ENCODE measurements at regions not wholly inside any gene's neighbourhood (a gene's known extent, or its start where the extent isn't known, plus 50 kb on each side); places are given as distances from the start of the nearest gene placed in this dataset.
"Not testable (repeated sequence)": the region's sequence is repeated elsewhere in the genome, so short reads cannot be mapped to it uniquely, and the experiment has no call there.

DNA sequence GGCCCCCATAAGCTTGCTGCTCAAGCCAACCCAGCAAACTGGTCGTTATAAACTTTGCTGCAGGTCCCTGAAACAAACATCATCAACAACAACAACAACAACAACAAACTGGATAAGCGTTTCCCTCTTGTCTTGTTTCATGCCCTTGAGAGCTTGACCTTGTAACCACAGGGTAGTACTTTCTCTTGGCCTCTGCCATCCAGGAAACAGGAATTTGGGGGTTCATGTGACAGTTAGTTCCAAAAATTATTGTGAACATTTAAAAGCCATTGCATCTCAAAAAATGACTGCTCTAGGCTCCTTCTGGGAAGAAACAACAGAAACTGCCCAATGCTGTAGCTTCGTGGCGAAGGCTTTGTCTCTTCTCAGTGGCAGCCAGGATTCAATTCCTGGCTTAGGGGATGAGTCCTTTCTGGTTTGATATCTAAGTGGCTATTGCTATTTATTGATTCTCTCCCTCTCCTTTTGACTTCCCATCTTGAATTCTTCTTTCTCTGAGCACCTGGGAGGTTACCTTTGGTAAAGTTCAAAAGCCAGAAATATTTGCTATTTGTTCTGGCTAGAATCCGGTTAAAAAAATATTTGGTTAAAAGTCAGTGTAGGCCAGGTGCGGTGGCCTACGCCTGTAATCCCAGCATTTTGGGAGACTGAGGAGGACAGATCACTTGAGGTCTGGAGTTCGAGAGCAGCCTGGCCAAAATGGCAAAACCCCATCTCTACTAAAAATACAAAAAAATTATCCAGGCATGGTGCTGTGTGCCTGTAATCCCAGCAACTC is 52.0 kb upstream of the CPM start:
- no peak for DNase-seq (ENCODE audit: low read depth in 2 of 2)

DNA sequence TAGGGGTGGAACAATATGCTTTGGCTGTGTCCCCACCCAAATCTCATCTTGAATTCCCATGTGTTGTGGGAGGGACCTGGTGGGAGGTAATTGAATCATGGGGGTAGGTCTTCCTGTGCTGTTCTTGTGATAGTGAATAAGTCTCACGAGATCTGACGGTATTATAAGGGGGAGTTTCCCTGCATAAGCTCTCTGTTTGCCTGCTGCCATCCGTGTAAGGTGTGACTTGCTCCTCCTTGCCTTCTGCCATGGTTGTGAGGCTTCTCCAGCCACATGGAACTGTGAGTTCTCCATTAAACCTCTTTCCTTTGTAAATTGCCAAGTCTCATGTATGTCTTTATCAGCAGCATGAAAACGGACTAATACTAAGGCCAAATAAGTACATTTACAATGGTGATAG is 64.6 kb upstream of the CPM start:
- DNase-seq (ENCODE audit: low read depth in 2 of 2), result not testable (repeated sequence)

DNA sequence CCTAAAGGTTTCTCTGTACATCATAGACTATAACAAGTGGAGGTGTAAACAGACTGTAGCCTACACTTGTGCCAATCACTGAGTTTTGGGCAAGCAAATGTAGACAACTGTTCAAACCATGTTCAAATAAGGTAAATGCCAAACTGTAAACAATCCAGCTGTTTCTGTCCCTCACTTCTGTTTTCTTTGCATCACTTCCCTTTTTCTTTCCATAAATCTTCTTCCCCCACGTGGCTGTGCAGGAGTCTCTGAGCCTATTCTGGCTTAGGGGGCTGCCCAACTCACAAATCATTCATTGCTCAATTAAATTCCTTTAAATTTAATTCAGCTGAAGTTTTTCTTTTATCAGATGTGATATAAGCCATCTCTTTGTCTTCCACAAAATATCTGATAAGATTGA is 65.1 kb upstream of the CPM start:
- no peak for DNase-seq (ENCODE audit: low read depth in 2 of 2)

DNA sequence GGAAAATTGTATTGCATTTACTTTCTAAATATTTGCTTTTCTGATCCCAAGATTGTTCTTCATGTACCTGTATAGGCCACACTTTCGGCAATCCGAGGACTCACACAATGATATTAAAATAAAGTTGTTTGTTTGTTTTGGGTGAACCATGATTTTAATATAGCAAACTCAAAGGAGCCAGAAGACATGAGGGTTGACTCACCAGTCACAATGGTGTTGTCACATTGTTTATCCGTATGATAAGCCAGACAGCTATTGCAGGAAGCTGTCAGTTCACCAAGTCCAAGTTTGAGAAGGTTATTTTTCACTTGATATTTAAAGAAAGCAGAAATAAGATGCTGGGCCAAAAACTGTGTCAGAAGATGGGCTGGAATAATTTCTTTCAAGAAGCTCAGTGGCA is 67.1 kb upstream of the CPM start:
- DNase-seq (ENCODE audit: low read depth in 2 of 2), result no peak

DNA sequence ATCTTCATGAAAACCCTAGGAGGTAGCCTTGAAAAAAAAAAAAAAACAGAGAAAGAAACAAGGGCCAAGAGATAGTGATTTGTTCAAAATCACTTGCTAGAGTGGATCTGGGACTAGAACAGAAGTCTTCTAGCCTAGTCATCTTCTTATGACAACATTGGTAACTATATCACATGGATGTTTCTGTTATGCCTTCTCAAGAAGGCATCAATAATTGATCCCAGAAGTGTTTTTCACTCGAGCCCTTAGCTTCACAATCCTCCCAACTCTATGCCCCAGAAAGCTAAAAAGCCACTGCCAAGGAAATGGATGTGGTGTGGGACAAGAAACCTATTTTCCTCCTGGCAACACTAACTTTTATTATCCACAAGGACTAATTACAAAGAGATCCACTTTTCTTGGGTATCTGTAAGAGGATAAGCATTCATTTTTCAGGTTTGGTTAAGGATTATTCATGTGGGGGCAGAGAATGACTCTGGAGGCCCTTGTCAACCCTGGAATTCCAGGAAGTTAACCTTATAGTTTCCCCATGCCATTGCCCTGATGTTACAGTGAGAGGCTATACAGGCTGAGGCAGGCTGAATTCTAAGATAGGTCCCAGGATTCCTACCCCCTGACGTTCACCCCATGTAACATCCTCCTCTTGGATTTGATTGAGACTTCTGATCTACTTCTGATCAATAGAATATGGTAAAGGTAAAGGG is 67.7 kb upstream of the CPM start:
- DNase-seq (ENCODE audit: low read depth in 2 of 2), result no peak

DNA sequence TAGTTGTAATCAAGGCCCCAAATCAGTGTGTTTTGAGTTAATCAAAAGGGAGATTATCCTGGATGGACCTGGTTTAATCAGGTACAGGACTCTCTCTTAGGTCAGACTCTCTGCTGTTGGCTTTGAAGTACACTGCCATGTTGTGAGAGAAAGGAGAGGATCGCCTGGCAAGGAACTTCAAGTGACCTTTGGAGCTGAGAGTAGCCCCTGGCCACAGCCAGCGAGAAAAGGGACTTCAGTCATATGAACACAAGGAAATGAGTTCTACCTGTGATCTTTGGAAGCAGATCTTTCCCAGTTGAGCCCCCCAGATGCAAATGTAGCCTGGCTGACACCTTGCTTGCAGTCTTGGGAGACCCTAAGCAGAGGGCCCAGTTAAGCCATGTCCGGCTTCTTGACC is 68.3 kb upstream of the CPM start:
- no peak for DNase-seq (ENCODE audit: low read depth in 2 of 2)

DNA sequence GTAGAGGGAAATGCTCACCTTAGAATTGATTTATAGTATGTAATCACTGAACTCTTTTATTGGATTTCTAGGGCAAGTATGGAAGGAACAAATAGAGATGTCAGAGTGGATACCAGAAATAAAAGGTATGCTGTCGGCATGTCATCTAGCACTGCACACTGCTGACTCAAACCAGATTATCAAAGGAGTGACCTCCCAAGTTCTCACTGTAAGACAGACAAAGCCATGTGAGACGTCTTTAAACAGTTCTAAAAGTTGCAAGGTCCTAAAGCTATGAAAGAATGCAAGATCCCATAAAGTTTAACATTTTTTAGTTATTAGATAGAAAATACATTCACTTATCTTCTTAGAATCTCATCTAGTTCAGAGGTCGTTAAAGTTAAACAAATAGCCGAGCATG is 70.0 kb upstream of the CPM start:
- DNase-seq (ENCODE audit: low read depth in 2 of 2), result no peak

DNA sequence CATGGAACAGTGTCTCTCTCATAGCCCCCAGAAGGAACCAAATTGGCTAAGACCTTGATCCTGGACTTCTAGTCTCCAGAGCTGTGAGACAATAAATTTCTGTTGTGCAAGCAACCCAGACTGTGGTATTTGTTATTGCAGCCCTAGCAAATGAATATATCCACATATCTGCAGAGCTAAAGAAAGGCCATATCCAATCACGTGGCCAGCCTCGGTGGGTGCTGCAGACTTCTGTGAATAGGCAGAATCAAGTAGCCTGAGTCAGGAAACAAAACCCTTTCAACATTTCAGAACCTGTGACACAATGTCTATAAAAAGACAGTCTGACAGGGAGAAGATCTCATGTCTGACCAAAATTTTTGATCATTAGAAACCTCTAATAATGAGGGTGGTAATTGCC is 71.0 kb upstream of the CPM start:
- DNase-seq (ENCODE audit: low read depth in 2 of 2), result no peak

DNA sequence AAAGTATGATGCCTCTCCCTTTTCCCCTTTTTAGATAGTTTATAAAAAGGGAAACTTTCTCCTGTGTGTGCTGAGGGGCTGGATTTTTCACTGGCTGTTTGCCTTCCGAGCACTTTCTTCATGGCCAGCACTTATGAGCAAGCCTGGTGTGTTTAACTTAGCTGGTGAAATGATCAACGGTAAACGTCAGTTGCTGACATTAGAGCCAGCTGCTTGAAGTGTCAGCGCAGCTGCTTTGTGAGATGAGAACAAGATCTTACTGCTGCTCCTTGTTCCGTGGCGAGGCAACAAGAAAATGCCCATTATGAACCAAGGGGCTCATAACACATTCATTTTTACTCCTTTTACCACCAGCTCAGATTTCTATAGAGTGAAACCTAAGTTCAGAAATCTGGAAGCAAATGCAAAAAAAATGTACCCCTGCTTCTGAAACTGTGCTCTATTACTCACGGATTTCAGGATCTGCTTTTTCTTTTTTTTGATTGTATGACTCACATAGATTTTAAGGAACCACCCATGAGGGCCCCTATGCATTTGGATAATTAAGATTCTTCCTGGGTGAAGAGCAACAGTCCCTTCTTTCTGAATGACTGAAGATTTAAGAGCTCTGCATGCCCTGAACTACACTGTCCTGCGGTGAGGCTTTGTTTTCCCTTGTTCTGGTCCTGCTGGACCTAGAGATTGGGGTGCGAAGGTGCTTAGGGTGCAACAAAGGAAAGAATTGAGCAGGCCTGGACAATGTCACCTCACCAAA is 74.3 kb upstream of the CPM start:
- DNase-seq (ENCODE audit: low read depth in 2 of 2), result no peak

DNA sequence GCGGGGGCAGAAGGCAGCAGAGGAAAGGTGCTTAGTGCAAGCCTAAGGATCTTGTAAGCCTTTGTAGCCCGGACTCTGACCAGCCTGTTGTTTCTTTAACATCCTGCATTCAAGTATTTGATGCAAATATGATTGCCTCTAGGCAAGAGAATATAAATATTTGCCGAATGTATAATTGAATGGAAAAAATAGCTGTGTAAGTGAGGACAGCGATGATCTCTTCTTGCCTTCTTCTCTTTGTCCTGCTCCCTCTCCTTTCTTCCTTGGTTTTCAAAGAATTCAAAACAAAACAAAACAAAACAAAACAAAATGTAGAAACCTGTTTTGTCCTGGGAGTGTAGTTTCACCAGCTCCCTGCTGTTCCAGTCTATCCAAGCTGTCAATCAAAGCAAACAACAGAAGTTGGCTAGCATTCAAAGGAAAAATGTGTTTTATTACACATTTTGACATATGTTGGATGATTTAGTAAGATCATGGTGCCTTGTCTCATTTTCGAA is 74.9 kb upstream of the CPM start:
- no peak for DNase-seq (ENCODE audit: low read depth in 2 of 2)

DNA sequence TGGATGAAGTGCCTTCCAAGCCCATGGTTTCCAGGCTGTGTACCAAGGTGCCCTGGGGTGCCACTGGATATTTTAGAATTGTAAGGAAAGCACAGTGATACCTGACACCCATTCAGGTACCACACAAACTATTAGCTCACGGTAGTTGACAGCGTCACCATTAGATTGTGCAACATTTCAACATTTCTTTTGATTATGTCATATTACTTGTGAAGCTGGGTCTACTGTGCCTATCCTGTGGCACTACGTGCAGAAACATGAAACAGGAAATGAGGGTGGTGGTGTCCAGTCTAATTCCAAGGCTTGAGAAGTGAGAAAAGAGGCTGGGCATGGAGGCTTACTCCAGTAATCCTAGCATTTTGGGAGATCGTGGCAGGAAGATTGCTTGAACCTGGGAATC is 75.5 kb upstream of the CPM start:
- DNase-seq (ENCODE audit: low read depth in 2 of 2), result no peak

DNA sequence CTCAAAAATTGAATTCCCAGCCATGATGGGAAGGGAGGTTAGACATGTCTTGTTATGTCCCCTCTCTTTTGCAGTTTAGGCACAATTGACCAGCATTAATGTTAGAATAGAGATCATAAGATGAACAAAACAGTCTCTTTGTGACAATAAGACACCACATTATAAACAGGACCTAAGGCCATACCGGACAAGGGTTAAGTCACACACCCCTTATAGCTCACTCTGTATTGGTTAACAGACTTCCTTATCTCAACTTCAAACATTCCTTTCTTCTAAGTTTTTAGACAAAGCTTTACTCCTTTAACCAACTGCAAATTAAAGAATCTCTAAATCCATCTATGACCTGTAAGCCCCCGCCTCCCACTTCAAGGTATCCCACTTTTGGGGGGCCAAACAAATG is 81.1 kb upstream of the CPM start:
- no peak for DNase-seq (ENCODE audit: low read depth in 2 of 2)

DNA sequence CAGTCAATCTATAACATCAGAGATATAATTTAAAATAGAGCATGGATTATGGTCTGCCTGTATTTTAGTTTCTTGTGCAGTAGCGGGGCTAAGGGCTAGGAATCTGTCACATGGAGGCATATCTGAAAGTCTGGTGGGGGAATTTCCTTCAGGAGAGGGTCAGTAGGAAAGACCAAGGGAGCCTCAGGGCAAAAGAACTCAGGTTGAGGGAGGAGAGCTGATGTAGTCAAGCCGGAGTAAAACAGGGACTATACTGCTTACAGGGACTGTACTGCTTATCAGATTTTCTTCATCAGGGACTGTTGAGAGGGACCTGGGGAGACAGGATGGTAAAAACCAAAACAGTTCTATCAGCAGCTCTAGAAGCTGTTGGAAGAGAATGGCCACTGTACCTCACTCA is 82.0 kb upstream of the CPM start:
- no peak for DNase-seq (ENCODE audit: low read depth in 2 of 2)

DNA sequence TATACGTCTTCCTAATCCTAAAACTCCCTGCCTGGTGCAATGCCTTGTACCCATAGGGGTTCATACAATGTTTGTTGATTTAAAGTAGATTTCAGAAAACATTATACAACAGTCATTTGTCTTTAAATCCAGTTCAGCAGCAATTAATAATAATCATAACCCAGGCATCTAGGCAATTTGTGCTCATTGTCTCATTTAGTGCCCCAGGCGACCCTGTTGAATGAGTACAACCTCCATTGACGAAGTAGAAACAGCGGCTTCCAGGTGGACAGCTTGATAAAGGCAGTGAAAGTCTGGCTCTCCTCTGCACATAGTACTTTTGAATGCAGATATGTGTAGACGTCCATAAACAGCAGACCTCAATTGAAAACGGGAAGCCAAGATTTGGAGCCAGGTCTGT is 82.9 kb upstream of the CPM start:
- no peak for DNase-seq (ENCODE audit: low read depth in 2 of 2)

DNA sequence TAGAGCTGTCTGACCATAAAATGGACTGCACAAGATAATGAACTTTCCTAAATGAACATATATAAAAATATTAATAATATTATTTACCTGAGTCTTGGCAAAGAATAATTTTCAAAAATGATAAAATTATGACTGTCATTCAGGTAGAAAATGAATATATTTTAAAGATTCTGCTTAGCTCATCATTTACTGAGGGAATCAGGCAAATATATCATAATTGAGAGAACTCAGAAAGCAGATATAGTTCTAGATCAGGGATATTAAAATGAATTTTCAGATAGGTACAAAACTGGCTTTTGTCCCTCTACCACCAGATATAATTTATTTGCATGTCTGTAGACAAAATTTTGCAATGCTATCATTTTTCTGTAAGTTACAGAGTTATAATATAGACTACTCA is 86.1 kb upstream of the CPM start:
- no peak for DNase-seq (ENCODE audit: low read depth in 2 of 2)

DNA sequence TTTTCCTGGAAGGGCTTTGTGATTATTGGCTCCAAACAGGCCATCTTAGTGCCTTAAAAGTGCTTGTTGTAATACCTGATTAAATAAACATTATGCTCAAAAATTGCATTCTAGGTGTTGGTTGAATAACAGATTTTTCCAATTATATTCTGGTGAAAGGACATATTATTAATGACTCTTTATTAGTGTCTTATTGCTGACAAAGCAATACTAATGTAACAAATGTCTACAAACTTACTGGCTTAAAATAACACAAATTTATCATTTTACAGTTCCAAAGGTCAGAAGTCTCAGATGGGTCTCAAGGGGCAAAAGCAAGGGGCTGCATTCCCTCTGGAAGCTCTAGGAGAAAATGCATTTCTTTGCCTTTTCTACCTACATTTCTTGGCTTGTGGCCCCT is 86.9 kb upstream of the CPM start:
- no peak for DNase-seq (ENCODE audit: low read depth in 2 of 2)

DNA sequence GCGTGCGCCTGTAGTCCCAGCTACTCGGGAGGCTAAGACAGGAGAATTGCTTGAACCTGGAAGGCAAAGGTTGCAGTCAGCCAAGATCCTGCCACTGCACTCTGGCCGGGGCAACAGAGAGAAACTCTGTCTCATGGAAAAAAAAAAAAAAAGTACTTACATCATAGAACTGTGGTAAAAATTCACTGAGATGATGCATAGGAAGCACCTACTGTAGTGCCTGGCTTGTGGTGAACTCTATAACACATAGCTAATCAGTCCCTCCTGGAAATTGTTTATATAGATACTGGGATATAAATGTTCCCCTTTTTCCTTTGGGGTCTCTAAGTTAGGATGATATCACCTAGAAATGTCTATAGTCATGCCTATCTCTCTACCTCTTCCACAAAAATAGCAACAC is 89.7 kb upstream of the CPM start:
- no peak for DNase-seq (ENCODE audit: low read depth in 2 of 2)

DNA sequence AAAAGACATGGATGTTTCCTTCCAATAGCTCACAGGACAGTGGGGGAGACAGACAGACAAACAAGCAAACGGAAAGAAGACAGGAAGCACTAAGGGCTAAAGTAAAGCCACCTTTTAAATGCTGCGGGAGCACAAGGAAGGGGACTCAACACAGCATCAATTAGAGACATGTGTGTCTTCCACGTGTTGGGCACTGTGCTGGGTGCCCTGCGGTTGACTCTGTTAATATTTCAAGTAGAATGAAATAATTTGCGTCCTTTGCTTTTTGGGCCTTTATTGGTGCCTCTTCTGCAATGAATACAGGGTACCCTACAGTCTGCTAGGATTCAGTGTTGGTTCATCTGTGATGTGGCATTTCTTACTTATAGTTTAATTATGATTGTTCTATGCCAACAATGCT is 90.9 kb upstream of the CPM start:
- DNase-seq (ENCODE audit: low read depth in 2 of 2), result no peak

DNA sequence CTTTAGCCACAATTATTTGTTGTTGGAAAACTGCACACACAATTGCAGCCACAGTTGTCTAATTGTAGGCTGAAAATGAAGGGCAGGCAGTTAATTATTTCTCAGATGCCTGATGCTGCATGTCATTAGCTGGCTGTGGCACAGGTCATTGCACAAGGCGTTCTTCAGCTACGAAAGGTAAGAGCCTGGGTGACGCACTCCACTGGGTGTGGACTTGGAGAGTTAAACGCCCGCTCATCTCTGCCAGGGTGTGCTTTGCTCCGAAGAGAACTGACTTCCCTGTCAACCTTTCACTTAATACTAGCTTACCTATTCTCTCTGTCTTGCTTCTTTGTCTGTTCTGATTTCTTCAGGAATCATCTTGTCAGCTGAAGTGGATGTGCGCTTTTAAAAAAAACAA is 91.4 kb upstream of the CPM start:
- DNase-seq (ENCODE audit: low read depth in 2 of 2), result no peak

DNA sequence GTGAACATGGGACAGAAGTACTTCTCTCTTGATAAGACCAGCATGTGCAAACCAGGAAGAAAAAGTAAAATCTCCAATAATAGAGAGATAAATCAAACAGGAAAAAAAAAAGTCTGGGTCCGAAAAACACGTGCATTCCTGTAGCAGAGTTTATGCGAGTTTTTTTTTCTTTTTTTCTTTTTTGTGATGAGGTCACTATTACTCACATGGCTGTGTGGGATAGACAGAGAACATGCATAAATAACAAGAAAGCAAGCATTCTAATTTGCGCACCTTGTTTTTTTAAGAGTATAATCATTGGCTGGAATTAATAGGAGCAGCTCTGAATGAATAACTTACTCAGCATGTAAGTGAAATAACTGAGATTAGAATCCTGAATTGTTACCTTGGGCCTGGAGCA is 91.9 kb upstream of the CPM start:
- no peak for DNase-seq (ENCODE audit: low read depth in 2 of 2)

DNA sequence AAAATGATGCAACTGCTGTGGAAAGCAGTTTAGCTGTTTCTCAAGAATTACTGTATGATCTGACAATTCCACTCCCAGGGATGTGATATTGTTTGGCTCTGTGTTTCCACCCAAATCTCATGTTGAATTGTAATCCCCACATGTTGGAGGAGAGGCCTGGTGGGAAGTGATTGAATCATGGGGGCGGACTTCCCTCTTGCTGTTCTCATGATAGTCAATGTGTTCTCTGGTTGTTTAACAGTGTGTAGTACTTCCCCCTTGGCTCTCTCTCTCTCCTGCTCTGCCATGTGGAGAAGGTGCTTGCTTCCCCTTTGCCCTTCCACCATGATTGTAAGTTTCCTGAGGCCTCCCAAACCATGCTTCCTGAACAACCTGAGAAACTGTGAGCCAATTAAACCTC is 93.4 kb upstream of the CPM start:
- no peak for DNase-seq (ENCODE audit: low read depth in 2 of 2)

DNA sequence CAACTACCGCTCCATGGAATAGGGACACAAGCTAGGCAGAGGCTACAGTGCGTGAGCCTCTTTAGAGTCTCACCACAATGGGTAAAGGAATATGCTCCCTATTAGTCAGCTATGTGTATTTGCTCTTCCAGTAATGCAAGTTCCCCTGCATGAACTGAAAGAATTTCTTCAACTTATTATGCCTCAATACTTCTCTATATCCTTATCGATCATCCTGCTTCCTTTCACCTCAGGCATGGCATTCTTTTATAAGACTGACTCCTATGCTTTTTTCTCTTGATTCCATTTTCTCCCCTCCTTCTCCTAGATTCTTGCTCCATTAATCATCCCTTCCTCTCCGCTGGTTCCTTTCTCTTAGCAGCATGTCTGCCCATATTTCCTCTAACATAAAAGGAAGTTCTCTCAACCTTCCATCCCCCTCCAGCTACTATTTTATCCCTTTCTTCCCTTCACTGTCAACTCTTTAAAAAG is 94.5 kb upstream of the CPM start:
- DNase-seq (ENCODE audit: low read depth in 2 of 2), result no peak
